GM18517 (cell line): ENCODE measurements at regions not wholly inside any gene's neighbourhood (a gene's known extent, or its start where the extent isn't known, plus 50 kb on each side); places are given as distances from the start of the nearest gene placed in this dataset.
"Not testable (repeated sequence)": the region's sequence is repeated elsewhere in the genome, so short reads cannot be mapped to it uniquely, and the experiment has no call there.

Source experiments
- ATAC-seq: cut with Tn5 transposase; IDR thresholded peaks from one replicate; pipeline ENCODE4 v1.9.1; 2021; ENCODE audit warnings: mild to moderate bottlenecking, moderate library complexity; ENCODE audit not compliant: unreplicated experiment

DNA sequence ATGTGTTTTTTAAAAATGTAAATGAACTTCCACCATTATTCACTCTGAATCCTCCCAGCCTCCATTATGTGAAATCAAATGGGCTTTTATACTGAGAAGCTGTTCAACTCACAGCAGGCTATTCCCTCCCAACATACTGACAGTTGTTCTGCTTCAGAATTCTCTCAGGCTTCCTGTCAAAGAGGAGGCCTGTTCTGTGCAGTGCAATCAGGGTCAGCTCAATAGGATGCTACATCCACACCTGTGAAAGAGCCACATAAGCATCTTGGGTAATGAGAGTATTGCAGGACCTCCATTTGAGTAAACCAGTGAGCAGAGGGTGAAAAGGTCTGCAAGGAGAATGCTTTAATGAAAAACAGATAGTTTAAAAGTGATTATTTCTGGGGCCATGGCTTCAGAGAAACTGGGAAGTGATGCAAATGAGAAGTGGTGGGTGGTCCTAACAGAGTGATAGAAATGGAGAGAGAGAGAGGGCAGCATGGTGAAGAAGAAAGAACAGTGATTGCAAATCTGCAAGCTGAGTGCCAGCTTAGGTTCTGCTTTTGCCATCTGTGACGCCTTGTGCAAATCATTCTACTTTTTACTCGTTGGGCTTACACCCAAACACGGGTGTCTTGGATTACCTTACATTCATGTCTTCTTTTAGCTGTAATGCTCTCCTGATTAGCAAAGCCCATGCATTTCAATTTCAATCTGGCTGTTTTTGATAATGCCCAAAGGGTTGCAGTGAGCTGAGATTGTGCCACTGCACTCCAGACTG, 202.5 kb upstream of the NMUR2 start:
- ATAC-seq: no peak

DNA sequence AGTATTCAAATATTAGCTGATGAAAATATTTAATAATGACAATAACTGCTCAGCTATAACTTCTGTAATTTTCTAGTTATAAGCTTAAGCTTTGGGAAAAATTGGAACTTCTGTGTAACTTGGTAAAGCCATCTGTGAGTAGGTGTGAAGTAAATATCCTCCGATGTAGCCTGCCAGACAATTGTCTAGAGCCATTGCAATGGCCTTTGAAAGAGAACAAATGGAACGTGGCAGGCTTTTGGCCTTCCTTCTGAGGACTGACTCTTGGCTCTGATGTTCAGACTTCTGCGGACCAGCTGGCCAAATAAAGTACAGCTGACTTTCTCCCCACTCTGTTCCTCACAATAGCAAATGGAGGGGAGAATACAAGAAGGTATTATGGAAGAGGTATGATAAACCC, 203.4 kb upstream of the NMUR2 start:
- no peak for ATAC-seq

DNA sequence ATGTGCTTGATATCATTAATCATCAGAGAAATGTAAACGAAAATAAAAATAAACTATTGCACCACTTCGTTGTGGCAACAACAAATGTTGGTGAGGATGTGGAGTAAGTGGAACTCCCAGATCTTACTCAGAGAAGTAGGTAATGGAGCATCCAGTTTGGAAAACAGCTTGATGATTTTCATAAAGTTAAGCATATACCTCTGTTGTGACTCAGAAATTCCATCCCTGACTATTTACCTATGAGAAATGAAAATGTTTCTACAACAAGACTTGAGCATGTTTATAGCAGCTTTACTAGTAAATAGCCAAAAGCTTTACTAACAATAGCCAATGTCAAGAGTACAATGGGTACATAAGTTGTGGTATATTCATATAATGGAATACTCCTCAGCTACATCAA, 214.7 kb upstream of the NMUR2 start:
- ATAC-seq: no peak

DNA sequence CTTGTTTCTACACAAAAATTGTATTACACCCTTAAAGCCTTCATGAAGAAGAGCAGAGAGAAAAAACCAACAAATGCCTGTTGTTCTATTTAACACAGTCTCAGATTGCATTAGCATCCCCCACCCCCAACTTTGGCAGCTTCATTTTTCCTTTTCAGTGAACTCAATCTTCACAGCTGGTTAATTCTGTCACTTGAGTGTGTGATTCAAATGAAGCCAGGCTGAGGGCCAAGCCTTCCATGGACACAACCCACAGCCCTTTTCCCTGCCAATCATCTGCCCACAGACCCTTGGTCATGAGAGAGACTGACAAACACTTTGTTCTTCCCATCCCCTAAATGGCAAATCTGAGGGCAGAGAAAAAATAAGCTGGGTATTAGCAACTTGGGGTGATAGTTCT, 217.5 kb upstream of the NMUR2 start:
- ATAC-seq: no peak

DNA sequence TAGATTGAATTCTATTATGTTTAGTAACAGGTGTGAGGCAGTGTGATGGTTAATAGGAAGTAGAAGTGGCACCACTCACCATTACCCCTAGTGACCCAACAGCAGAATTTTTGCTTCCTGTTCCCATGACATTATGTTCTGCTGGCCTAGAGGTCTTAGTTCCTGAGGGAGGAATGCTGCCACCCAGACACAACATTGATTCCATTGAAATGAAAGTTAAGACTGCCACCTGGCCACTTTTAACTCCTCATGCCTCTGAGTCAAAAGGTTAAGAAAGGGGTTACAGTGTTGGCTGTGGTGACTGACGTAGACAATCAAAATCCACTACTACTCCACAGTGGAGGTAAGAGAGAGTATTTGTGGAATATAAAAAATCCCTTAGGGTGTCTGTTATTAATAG, 218.9 kb upstream of the NMUR2 start:
- no peak for ATAC-seq

DNA sequence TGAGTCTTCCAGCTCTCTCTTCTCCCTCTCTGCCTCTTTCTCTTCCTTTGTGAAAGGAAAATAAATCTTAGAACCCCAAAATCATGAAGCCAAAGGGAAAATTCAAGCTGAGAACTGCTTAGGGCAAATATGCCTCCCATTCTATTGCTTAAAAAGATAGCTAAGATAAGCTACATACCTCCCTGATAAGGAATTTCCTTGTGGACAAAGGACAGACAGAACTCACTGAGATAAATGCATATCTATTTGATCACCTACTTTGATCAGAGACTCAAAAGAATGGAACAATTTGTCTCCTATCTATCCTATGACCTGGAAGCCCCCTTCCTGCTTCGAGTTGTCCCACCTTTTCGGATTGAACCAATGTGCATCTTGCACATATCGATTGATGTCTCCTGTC, 220.6 kb upstream of the NMUR2 start:
- ATAC-seq: no peak

DNA sequence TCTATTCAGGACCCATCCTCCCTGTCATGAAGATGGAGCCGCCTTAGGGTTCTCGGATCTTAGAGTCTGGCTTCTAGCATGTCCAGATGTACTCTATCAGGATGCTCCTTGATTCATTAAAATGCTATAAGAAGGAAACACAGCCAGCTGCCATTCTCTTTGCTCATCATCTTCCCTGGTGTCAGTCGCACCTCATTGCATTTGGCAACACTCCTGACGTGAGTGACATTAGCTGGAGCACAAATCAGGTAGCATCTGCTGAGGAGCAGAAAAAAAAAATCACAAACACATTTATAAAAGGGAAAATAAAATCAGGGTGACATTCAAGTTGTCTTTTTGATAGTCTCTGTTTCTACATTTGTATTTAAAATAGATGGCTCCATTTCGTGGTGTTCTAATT, 226.1 kb upstream of the NMUR2 start:
- no peak for ATAC-seq

DNA sequence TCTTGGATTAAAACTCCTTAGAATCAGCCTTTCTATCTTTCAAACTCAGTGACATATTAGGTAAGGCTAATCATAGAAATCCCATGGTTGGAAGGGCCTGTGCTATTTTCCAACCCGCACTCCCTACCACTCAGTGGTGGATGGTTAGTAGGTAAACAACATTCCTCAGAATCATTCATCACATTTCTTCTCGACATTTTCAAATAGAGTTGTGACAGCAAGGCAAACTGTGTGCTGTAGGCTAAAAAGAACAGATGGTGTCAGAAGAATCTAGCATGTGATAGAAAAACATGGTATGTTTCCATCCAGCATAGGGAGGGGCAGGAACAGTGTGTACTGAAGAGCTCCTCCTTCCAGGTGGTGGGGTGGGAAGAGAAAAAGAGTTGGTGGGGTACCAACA, 227.3 kb upstream of the NMUR2 start:
- ATAC-seq: no peak

DNA sequence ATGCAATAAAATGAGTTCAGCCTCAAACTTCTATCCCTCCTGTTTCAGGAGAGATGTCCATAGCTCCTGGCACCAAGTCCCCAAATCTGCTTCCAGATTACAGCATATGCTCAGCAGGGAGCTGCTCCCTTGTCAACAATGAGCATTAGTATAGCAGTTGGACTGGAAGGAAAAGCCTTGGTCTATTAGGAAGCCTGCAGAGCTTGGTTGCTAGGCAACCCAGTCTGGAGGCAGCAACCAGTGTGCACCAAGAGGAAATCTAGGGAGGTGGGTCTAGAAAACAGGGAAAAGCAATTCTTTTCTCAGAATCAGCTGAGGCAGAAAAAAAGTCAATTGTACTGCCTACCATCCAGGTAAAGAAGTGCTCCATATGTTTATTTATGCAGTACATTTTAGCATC, 229.5 kb upstream of the NMUR2 start:
- no peak for ATAC-seq

DNA sequence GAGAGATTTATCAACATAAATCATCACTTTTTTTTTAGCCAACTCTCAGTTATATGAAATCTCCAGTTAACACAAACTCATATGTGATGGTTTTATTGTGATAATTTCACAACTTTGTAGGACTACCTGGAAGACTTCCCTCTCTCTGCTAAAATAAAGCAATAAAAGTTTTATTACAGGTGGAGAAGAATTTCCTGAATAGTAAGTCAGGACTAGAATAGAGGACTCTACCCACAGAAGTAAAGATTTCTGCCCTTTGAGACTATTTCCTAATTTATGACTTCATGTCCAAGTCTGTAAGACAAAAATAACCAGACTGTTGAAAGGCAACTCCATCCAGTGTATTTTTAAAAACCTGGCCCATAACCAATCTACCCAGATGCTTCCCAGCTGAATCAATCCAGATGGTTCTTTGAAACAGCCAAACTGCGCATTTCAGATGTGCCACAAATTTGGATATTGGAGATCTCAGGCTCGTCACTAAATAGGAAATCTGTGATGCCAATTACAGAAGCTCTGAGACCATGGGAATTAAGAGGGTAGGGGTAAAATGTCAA, 234.0 kb upstream of the NMUR2 start:
- no peak for ATAC-seq

DNA sequence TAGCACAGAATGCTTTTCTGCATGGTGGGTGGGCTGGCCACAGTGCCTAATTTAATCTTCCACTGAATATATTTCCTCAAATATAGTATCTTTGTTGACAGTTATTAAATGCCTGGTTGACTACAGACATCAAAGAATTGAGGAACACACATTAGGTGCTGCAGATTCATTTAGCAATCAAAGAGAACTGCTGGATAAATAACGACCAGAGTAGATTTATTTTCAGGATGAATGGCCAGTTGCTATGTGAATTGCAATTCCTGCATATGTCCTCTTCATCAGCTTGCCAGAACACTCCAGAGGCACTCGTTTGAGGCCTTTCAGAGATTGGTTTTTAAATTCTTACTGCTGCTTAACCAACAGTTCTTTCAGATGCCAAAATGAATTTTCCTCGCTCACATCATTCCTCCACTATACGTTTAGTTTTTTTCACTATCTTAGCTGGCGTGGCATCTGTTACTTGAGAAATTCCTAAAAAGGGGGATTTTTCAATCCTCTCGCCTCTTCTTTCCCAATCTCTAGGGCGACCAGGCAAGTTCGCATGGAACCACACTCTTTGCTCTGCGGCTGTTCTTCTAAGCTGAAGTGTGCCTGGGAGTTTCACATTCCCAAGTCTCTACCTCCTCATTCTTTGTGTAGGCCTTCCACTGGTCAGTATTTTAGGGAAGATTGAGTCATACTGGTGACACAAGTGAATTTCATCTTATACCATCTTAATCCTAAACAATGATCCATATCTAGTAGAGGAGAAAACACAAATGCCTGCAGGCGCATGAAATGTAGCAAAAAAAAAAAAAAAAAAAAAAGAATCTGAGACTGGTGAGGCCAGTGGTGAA, 237.1 kb upstream of the NMUR2 start:
- no peak for ATAC-seq

DNA sequence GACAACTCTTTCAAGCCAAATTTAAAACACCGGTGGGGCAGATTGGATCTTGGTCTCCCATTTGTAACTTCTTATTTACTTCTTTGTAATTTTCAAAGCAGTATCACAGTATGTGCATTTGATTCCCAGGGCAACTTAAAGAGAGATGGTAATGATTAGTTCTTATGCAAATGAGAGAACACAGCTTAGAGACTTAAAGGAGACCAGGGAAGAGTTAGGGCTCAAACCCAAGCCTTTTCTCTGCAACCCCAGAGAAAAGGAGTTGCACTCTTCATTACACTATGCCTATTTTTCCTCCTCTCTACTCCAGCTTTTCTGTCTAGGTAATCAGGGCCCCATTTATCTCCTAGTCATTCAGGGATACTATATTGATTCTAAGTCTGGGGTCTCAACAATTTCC, 237.8 kb upstream of the NMUR2 start:
- ATAC-seq: no peak

DNA sequence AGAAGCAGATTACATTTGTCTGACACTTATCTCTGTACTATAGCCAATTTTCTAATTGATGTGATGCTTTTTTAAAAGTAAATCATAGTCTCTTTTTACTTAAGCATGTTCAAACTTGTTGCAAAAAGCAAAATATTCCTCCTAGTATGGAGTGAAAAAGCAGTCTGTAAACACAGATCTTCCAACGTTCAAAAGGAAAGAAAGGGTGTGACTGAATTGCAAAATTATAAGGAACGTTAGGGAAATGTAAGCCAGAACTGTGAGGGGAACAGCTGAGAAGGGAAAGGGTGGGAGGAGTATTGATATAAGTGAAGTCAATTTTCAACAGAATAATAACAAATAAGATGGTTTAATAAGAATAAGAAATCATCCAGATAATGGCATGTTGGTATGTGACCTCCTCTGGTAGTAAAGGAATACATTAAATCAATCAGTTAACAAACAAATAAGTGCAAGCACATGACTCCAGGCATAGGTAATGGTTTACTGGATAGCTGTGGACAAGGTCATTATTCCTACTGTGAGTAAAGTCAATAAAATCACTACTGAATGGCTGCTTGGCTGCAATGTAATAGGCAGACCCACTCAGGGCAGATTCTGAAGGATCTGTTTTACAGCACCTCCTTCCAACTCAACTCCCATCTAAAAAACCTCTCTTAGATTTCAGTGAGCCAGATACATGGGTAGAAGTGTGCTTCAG, 239.1 kb upstream of the NMUR2 start:
- no peak for ATAC-seq

DNA sequence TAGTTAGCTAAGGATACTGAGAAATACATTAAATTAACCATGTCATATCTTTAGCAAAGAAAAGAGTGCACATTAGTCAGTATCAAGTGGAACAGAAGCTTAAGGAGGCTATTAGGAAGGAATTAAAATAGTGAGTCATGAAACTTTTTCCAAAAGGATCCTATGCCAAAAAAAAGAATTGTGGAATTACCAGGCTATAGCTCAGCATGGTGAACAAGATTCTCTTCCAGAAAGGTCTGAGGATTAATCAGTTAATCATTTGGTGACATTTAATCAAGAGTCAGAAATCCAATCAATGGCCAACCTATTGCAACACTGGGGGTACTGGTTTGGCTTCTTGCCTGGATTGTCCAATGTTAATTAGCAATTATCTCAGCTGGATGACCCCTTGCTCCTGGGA, 244.5 kb upstream of the NMUR2 start:
- no peak for ATAC-seq

DNA sequence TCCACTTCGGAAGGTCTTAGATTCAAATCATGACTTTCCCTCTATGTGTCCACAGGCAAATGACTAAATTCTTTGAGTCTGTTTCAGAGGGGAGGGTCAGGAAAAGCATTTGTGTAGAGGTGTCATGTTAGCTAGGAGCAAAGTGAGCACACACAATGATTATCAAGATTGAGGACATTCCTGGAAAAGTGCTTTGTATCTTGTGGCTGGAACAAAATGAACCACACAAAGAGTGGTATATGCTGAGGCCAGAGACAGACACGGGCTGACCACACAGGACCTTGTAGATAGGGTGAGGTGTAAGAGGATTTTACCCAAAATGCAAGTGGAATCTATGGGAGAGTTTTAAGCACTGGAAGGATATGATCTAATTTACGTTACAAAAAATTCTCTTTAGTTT, 245.3 kb upstream of the NMUR2 start:
- no peak for ATAC-seq

DNA sequence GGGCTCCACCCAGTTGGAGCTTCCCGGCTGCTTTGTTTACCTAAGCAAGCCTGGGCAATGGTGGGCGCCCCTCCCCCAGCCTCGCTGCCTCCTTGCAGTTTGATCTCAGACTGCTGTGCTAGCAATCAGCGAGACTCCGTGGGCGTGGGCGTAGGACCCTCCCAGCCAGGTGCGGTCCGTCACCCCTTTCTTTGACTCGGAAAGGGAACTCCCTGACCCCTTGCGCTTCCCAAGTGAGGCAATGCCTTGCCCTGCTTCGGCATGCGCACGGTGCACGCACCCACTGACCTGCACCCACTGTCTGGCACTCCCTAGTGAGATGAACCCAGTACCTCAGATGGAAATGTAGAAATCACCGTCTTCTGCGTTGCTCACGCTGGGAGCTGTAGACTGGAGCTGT, 254.4 kb upstream of the NMUR2 start:
- not testable (repeated sequence) for ATAC-seq

DNA sequence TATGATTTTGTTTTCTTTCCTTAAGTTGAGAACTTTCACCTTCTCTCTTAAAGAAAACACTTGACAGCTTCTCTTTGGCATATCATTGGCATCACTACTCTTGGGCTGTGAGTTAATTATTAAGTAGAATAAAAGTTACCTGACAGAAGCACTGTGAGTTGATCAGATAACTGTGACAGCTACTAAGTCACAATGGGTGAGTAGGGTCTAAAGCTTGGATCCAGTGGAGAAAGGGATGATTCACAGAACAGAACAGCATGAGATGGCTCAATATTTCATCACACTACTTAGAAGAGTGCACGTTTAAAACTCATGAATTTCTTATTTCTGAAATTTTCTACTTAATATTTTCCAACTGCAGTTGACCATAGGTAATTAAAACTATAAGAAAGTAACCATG, 268.5 kb upstream of the NMUR2 start:
- no peak for ATAC-seq

DNA sequence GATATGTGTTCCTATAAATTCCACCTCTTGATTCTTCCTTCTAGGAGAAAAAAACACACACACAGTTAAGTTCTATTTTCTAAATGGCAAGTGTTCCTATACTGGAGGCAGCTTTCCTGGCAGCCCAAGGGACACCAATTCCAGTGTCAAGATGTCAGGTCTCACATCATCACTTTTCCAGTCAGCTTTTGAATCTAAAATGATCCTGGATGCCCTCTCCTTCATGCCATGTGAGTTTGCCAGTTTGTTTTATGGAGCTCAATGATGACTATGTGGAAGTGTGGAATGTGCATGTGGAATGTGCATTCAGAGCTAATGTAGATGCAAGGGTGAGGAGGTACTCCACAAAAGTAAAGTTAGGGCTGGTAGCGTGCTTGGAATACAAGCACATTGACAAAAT, 269.3 kb upstream of the NMUR2 start:
- no peak for ATAC-seq

DNA sequence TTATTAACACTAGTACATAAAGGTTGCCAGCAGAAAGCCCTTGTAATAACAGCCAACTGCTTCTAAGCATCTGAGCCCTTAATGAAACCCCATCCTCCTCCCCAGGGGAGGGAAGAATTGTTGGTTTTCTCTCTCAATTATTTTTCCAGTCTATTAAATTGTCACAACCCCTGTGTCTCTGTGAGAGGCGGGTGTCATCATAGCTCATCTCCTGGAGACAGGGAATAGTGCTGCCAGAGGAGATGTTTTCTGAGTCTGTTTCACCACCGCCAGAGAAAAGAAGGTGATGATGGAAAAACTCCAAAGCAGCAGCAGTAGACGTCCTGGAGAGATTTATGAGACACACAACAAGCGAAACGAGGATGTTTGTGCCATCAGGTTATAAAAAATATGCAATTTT, 271.1 kb upstream of the NMUR2 start:
- no peak for ATAC-seq

DNA sequence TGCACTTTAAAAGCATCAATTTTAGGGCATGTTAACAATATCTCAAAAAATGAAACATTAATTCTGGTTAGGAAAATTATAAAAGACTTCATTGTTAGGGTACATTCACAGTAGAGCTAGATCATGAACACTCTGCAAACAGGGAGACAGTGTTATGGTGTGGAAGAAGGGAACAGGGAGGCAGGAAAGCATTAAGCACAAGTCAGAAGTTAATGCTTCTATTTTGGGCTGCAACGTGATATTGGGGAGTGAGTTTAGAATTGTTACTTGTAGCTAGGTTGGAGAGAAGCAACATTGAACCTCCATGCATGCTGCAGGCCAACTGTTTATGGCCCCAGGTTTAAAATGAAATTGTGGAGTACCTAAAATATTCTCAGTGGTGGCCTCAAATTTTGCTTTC, 278.1 kb upstream of the NMUR2 start:
- ATAC-seq: no peak

DNA sequence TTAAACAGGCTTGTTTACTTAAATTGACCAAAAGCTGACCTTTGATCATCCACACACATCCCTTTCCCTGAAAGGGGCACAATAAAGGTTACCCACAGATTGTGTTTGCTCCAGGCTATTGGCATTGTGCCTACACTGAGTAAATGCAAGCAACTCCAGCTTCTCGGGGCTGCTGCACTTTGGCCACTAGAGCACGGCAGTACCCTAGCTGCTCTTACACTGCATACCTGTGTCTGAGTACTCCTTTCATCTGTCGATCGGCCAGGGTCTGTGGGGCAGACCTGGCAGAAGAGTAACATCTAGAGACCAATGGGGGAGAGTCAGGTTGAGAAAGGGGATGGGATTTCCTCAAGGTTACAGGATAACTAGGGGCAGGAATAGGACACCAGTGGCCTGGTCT, 281.9 kb upstream of the NMUR2 start:
- no peak for ATAC-seq
